Spleen (tissue), 11 donors: ENCODE measurements at regions not wholly inside any gene's neighbourhood (a gene's known extent, or its start where the extent isn't known, plus 50 kb on each side); places are given as distances from the start of the nearest gene placed in this dataset.

Experiments
- DNase-seq: peaks from one replicate; pipeline ENCODE4 v3.0.0-alpha.2; 2020
- H3K27ac ChIP-seq, 8 donors: fragments of 200-600 bp; sonication (generic) in 7 of 8; 1 replicate in 4 of 8; 2 replicates in 4 of 8; pipeline versions ENCODE4 v1.5.0 to v1.8.0; 2016 to 2021; ENCODE audit warnings: inconsistent platforms in 4 of 8, mild to moderate bottlenecking in 4 of 8, moderate library complexity in 1 of 8
- H3K27me3 ChIP-seq, 7 donors: fragments of 200-600 bp; sonication (generic) in 6 of 7; replicated peaks in 1 of 7; 1 replicate in 4 of 7; 2 replicates in 3 of 7; pipeline versions ENCODE4 v1.5.0 to v1.8.0; 2016 to 2021; ENCODE audit warnings: inconsistent platforms in 3 of 7, mild to moderate bottlenecking in 1 of 7
- H3K36me3 ChIP-seq, 6 donors: fragments of 200-600 bp; sonication (generic) in 5 of 6; 1 replicate in 4 of 6; 2 replicates in 2 of 6; pipeline versions ENCODE4 v1.5.0 to v1.8.0; 2016 to 2021; ENCODE audit warnings: inconsistent platforms in 2 of 6
- H3K4me1 ChIP-seq, 6 donors: fragments of 200-600 bp; sonication (generic) in 5 of 6; 1 replicate in 3 of 6; 2 replicates in 3 of 6; pipeline versions ENCODE4 v1.5.0 to v1.8.0; 2016 to 2021; ENCODE audit warnings: inconsistent platforms in 3 of 6
- H3K4me3 ChIP-seq, 8 donors: fragments of 200-600 bp; sonication (generic) in 7 of 8; 1 replicate in 4 of 8; 2 replicates in 4 of 8; pipeline versions ENCODE4 v1.5.0 to v1.8.0; 2016 to 2021; ENCODE audit warnings: inconsistent platforms in 4 of 8, mild to moderate bottlenecking in 4 of 8, moderate library complexity in 2 of 8
- H3K9me3 ChIP-seq, 8 donors: fragments of 200-600 bp; sonication (generic) in 7 of 8; 1 replicate in 4 of 8; 2 replicates in 4 of 8; pipeline versions ENCODE4 v1.5.0 to v1.8.0; 2016 to 2021; ENCODE audit warnings: inconsistent platforms in 4 of 8
- POLR2A ChIP-seq, 3 donors: fragments of 450-650 bp; IDR thresholded peaks; one replicate each; pipeline ENCODE4 v1.5.1; 2017; ENCODE audit warnings: antibody characterized with exemption in 3 of 3, mild to moderate bottlenecking in 1 of 3
- POLR2AphosphoS5 ChIP-seq, 3 donors: sonication (generic); formaldehyde crosslinking; IDR thresholded peaks; one replicate each; pipeline ENCODE4 v1.5.1; 2017; ENCODE audit warnings: antibody characterized with exemption in 3 of 3
- WGBS, 5 donors: extraction: QIAGEN DNeasy Blood & Tissue Kit in 3 of 5; methylation state at CpG; one replicate each; pipeline versions ENCODE4 v1.1.5 to v1.1.7; 2013 to 2018; 5-methylcytosine and 5-hydroxymethylcytosine counted together
- intact Hi-C: fragments of 100-400 bp; cut with DNase I; formaldehyde crosslinking; loops from one replicate; pipeline ENCODE4 v1.15.0; 2023; ENCODE audit warnings: low total_unique reads
- TF ChIP-seq, protein P1 (sequence below), 11 experiments: fragments of 200-600 bp in 7 of 11; fragments of 450-650 bp in 4 of 11; sonication (generic) in 4 of 11; IDR thresholded peaks in 8 of 11; conservative IDR thresholded peaks in 3 of 11; 1 replicate in 7 of 11; 2 replicates in 4 of 11; pipeline versions ENCODE4 v1.4.0 to v1.8.0; 2016 to 2021; ENCODE audit warnings: antibody characterized with exemption in 11 of 11, inconsistent platforms in 4 of 11, mild to moderate bottlenecking in 1 of 11
- donor health status: healthy with polysubstance abuse.
- donor health status: DM: no; HTN: no; CAD: no; lungs with moderate emphysema.
- donor health status: DM: no; HTN: no; CAD: no.
- donor health status: Bipolar disorder and iron deficiency.
- donor health status: healthy.
- donor health status: DM: no; HTN: no; CAD: no.
- donor health status: DM: yes; HTN: yes; CAD: no.

DNA sequence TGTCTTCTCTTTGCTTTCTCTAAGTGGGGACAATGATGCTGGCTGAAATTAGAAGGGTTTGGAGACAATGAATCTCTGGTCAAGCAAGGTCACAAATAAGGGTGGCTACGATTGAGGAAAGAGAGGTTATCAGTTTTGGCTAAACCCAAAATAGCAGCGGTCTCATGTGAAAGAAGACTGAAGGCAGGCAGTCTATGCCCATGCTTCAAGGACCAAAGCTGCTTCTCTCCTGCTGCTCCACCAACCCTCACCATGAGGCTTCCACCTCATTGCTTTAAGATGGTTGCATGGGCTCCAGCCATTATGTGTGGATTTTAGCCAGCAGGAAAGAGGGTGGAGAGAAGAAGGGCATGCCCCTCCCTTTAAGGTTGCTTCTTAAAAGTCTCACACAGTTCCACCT lies 114.1 kb upstream of the TRIM2 start:
- intact Hi-C loops = no loop called here
- H3K27me3 ChIP-seq = no peaks in the 10 kb centered on the region
- H3K4me1 ChIP-seq = peaks cover 2 to 6% (median 4%) of the 10 kb centered on the region in 6 donors
- DNase-seq = no peak
- 70 to 79% (median 72%) methylated on average over 2 of the region's 2 CpGs for WGBS, 5 donors
- H3K27ac ChIP-seq = no peak overlapping the region
- no peak overlapping the region for H3K4me3 ChIP-seq
- H3K9me3 ChIP-seq = no peaks in the 10 kb centered on the region
- H3K36me3 ChIP-seq = no peaks in the 10 kb centered on the region
- TF ChIP-seq POLR2A (IDR thresholded peaks at IDR 0.05) (no peak), POLR2AphosphoS5 (IDR thresholded peaks at IDR 0.05) (no peak)
- TF ChIP-seq, protein P1, sequence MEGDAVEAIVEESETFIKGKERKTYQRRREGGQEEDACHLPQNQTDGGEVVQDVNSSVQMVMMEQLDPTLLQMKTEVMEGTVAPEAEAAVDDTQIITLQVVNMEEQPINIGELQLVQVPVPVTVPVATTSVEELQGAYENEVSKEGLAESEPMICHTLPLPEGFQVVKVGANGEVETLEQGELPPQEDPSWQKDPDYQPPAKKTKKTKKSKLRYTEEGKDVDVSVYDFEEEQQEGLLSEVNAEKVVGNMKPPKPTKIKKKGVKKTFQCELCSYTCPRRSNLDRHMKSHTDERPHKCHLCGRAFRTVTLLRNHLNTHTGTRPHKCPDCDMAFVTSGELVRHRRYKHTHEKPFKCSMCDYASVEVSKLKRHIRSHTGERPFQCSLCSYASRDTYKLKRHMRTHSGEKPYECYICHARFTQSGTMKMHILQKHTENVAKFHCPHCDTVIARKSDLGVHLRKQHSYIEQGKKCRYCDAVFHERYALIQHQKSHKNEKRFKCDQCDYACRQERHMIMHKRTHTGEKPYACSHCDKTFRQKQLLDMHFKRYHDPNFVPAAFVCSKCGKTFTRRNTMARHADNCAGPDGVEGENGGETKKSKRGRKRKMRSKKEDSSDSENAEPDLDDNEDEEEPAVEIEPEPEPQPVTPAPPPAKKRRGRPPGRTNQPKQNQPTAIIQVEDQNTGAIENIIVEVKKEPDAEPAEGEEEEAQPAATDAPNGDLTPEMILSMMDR (IDR thresholded peaks at IDR 0.05 in 8 of 11, conservative IDR thresholded peaks at IDR 0.05 in 3 of 11) = no peak

GRCh38 chr4:153090670-153091385 lies 113.4 kb upstream of the TRIM2 start:
- Histone ChIP-seq H3K36me3 (no peaks in the 10 kb centered on the region), H3K9me3 (no peaks in the 10 kb centered on the region), H3K27ac (no peak overlapping the region), H3K4me1 (no peaks in the 10 kb centered on the region), H3K4me3 (no peak overlapping the region), H3K27me3 (no peaks in the 10 kb centered on the region)
- DNase-seq = no peak
- 89 to 95% (median 92%) methylated on average over 6 of the region's 6 CpGs for WGBS, 5 donors
- TF ChIP-seq, protein P1 (IDR thresholded peaks at IDR 0.05 in 8 of 11, conservative IDR thresholded peaks at IDR 0.05 in 3 of 11) = no peak
- TF ChIP-seq POLR2A (IDR thresholded peaks at IDR 0.05) (no peak), POLR2AphosphoS5 (IDR thresholded peaks at IDR 0.05) (no peak)
- intact Hi-C loops = no loop called here

- TF ChIP-seq, protein P1 (IDR thresholded peaks at IDR 0.05 in 8 of 11, conservative IDR thresholded peaks at IDR 0.05 in 3 of 11) = no peak
- TF ChIP-seq POLR2A (IDR thresholded peaks at IDR 0.05) = no peak
- no peak for TF ChIP-seq POLR2AphosphoS5 (IDR thresholded peaks at IDR 0.05)
- no peak for DNase-seq
- no peaks in the 10 kb centered on the region for H3K4me1 ChIP-seq
- no peaks in the 10 kb centered on the region for H3K9me3 ChIP-seq
- no peaks in the 10 kb centered on the region for H3K27me3 ChIP-seq
- intact Hi-C loops = no loop called here
- H3K4me3 ChIP-seq = no peak overlapping the region
- no peak overlapping the region for H3K27ac ChIP-seq
- no peaks in the 10 kb centered on the region for H3K36me3 ChIP-seq
- 46 to 85% (median 76%) methylated on average over 1 of the region's 1 CpG for WGBS, 5 donors
These were observed 110.8 kb upstream of the TRIM2 start for GRCh38 chr4:153093396-153093795.

DNA sequence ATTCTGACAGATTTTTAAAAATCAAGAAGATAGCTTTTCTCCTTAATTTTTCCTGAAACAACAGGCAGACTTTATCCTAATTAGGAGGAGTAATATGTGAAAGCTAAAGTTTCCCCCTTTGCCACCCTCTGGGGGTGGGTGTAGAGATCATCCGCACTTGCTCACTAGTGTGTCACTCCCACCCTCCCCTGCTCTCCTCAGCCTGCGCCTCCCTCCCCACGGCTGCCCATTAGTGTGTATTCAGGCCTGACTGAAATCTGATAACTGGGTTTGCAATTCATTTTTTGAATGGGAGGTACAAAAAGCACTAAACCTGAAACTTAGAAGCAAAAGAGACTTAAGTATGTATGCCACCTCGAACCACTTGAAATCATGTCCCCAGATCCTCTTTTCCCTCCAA lies 110.4 kb upstream of the TRIM2 start:
- Histone ChIP-seq H3K27ac (no peak overlapping the region), H3K36me3 (no peaks in the 10 kb centered on the region), H3K4me1 (no peaks in the 10 kb centered on the region), H3K27me3 (no peaks in the 10 kb centered on the region), H3K9me3 (no peaks in the 10 kb centered on the region), H3K4me3 (no peak overlapping the region)
- intact Hi-C loops = no loop called here
- TF ChIP-seq POLR2A (IDR thresholded peaks at IDR 0.05) (no peak), POLR2AphosphoS5 (IDR thresholded peaks at IDR 0.05) (no peak)
- TF ChIP-seq, protein P1 (IDR thresholded peaks at IDR 0.05 in 8 of 11, conservative IDR thresholded peaks at IDR 0.05 in 3 of 11) = no peak
- 56 to 82% (median 64%) methylated on average over 4 of the region's 4 CpGs for WGBS, 5 donors
- no peak for DNase-seq
